SU-DHL-6 (cell line): ENCODE measurements at regions not wholly inside any gene's neighbourhood (a gene's known extent, or its start where the extent isn't known, plus 50 kb on each side); places are given as distances from the start of the nearest gene placed in this dataset.

Source experiments
- H2AFZ ChIP-seq: fragments of 200-600 bp; sonication (generic); 2 replicates; pipeline ENCODE4 v1.6.1; 2014; ENCODE audit warnings: low read depth, mild to moderate bottlenecking, moderate library complexity, mixed read lengths, antibody characterized with exemption, low read length; ENCODE audit not compliant: severe bottlenecking
- H3F3A ChIP-seq: fragments of 200-600 bp; shearing (Covaris generic); 2 replicates; pipeline ENCODE4 v1.6.0; 2016; ENCODE audit warnings: antibody characterized with exemption, mild to moderate bottlenecking; ENCODE audit not compliant: insufficient read depth
- H3K27ac ChIP-seq: fragments of 200-600 bp; sonication (generic); 2 replicates; pipeline ENCODE4 v1.5.1; 2016; ENCODE audit warnings: low read depth, mild to moderate bottlenecking, low read length, moderate library complexity, mixed read lengths
- H3K27me3 ChIP-seq: fragments of 200-600 bp; sonication (generic), shearing (Covaris generic); 2 replicates; pipeline ENCODE4 v1.6.0; 2014; ENCODE audit warnings: mild to moderate bottlenecking, low read length
- H3K36me3 ChIP-seq: fragments of 200-600 bp; sonication (generic); 2 replicates; pipeline ENCODE4 v1.6.1; 2014; ENCODE audit warnings: mild to moderate bottlenecking, low read length, mixed read lengths
- H3K4me2 ChIP-seq: fragments of 300-600, 200-600 bp; shearing (Covaris generic), sonication (generic); 2 replicates; pipeline ENCODE4 v1.6.0; 2014; ENCODE audit warnings: low read length, low read depth, mild to moderate bottlenecking; ENCODE audit not compliant: poor library complexity, severe bottlenecking
- H3K4me3 ChIP-seq: fragments of 200-600 bp; sonication (generic); 2 replicates; pipeline ENCODE4 v1.5.1; 2014; ENCODE audit warnings: antibody characterized with exemption, low read length, mild to moderate bottlenecking, mixed read lengths; ENCODE audit not compliant: insufficient read depth, poor library complexity, severe bottlenecking
- H3K79me2 ChIP-seq: fragments of 200-600 bp; sonication (generic); 2 replicates; pipeline ENCODE4 v1.6.1; 2014; ENCODE audit warnings: mild to moderate bottlenecking, low read length, moderate library complexity; ENCODE audit not compliant: insufficient read depth
- H3K9ac ChIP-seq: fragments of 200-600 bp; sonication (generic); 2 replicates; pipeline ENCODE4 v1.7.0; 2014; ENCODE audit warnings: mild to moderate bottlenecking, low read length
- H3K9me2 ChIP-seq: fragments of 200-600 bp; sonication (generic); replicated peaks from 2 replicates; pipeline ENCODE4 v1.6.1; 2014; ENCODE audit warnings: low read length; ENCODE audit not compliant: insufficient read depth
- H3K9me3 ChIP-seq: fragments of 200-600 bp; sonication (generic); 2 replicates; pipeline ENCODE4 v1.6.1; 2014; ENCODE audit warnings: low read length, mixed read lengths; ENCODE audit not compliant: insufficient read depth
- H4K20me1 ChIP-seq: fragments of 200-600 bp; sonication (generic); 2 replicates; pipeline ENCODE4 v1.6.1; 2014; ENCODE audit warnings: low read depth, mild to moderate bottlenecking, antibody characterized with exemption, low read length, moderate library complexity, mixed read lengths
- CTCF ChIP-seq: fragments of 200-600 bp; sonication (generic); IDR thresholded peaks from one replicate; pipeline ENCODE4 v1.5.1; 2017; ENCODE audit warnings: antibody characterized with exemption, mild to moderate bottlenecking, low read length, moderate library complexity; ENCODE audit not compliant: insufficient read depth, poor library complexity, severe bottlenecking
- EZH2phosphoT487 ChIP-seq: fragments of 200-600 bp; sonication (generic), shearing (Covaris generic); conservative IDR thresholded peaks from 2 replicates; pipeline ENCODE4 v1.6.1; 2018; ENCODE audit warnings: mild to moderate bottlenecking, antibody characterized with exemption, low read length, moderate library complexity, mixed read lengths

GRCh38 chr5:4225741-4226140 is 630.1 kb downstream of the IRX1 start:
- Histone ChIP-seq H3K9ac (no peak overlapping the region), H3K9me3 (no peaks in the 10 kb centered on the region), H3F3A (no peaks in the 10 kb centered on the region), H3K36me3 (no peaks in the 10 kb centered on the region), H3K79me2 (no peaks in the 10 kb centered on the region), H3K4me2 (no peak overlapping the region), H3K9me2 (no peaks in the 10 kb centered on the region), H2AFZ (no peak overlapping the region), H3K4me3 (no peak overlapping the region), H4K20me1 (no peaks in the 10 kb centered on the region), H3K27me3 (no peaks in the 10 kb centered on the region), H3K27ac (no peak overlapping the region)
- no peak for TF ChIP-seq CTCF
- no peak for TF ChIP-seq EZH2phosphoT487

- no peaks in the 10 kb centered on the region for H3K27me3 ChIP-seq
- H2AFZ ChIP-seq = no peak overlapping the region
- H3K4me3 ChIP-seq = no peak overlapping the region
- no peak overlapping the region for H3K4me2 ChIP-seq
- TF ChIP-seq EZH2phosphoT487 (no peak), CTCF (no peak)
- no peaks in the 10 kb centered on the region for H3K36me3 ChIP-seq
- H3K9ac ChIP-seq = no peak overlapping the region
- no peaks in the 10 kb centered on the region for H3F3A ChIP-seq
- H4K20me1 ChIP-seq = no peaks in the 10 kb centered on the region
- H3K27ac ChIP-seq = no peak overlapping the region
- no peaks in the 10 kb centered on the region for H3K79me2 ChIP-seq
- no peaks in the 10 kb centered on the region for H3K9me3 ChIP-seq
- no peaks in the 10 kb centered on the region for H3K9me2 ChIP-seq
These were observed 630.9 kb downstream of the IRX1 start for GRCh38 chr5:4226565-4226964.

- no peak overlapping the region for H3K4me2 ChIP-seq
- H4K20me1 ChIP-seq = no peaks in the 10 kb centered on the region
- H3K27me3 ChIP-seq = no peaks in the 10 kb centered on the region
- H3F3A ChIP-seq = no peaks in the 10 kb centered on the region
- no peaks in the 10 kb centered on the region for H3K79me2 ChIP-seq
- no peaks in the 10 kb centered on the region for H3K36me3 ChIP-seq
- no peak overlapping the region for H3K4me3 ChIP-seq
- no peak for TF ChIP-seq CTCF
- no peak for TF ChIP-seq EZH2phosphoT487
- H3K9me3 ChIP-seq = no peaks in the 10 kb centered on the region; the same call in 1 of the 2 replicates
- H2AFZ ChIP-seq = no peak overlapping the region
- H3K27ac ChIP-seq = no peak overlapping the region
- H3K9me2 ChIP-seq = no peaks in the 10 kb centered on the region
- no peak overlapping the region for H3K9ac ChIP-seq
These were observed 633.1 kb downstream of the IRX1 start for GRCh38 chr5:4228708-4229107.
